ENCODE measurements at regions not wholly inside any gene's neighbourhood (a gene's known extent, or its start where the extent isn't known, plus 50 kb on each side); places are given as distances from the start of the nearest gene placed in this dataset.
A peak's percentile ranks its signal among the peaks of the same experiment; 100 is the strongest.

DNA sequence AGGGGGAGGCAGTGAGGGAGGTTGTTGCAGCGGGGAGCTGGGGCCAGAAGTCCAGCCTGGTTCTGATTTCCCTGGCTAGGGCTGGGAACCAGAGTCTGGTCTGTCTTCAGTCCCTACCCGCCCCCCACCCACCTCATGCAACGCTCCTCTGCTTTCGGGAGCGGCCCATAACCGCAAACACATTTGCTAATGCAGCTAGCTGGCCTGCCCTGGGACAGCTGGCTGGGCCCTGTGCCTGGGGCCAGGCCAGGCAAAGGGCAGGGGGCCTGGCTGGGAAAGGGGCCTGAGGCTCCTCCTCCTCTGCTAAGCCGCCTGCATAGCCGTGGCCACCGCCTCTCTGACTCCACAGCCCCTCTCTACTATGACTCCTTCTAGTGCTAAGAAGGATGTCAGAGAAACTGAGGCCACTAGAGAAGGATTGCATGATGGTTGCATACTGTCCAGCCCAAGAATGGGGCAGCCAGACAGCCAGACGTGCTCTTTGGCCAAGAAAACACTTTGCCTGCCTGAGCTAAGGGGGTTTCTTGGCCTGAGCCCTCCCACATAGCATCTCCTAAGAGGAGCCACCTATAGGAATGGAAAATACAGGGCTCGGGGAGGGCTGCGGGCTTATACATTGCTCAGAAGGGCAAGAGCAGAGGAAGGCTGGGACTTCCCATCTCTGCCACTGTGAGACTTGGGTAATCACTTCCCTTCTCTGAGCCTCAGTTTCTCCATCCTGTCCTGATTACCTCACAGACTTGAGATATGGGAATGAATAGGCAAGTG, 76.9 kb downstream of the PJA1 start:
- TF ChIP-seq SIN3A (IDR thresholded peaks at IDR 0.05; ENCODE audit: borderline replicate concordance, low read depth, low read length) (no peak), EP300 (IDR thresholded peaks at IDR 0.05; ENCODE audit: borderline replicate concordance in 1 of 2, low read depth in 1 of 2, low read length in 1 of 2) (peak in 1 of 2 experiments; percentile 28; a peak in 1 of 4 replicates), RAD21 (IDR thresholded peaks at IDR 0.05; ENCODE audit: low read length) (0 out of 2 replicates have a peak, but pooled peaks have one; percentile 3)
- peak; percentile 62 for DNase-seq
- Histone ChIP-seq H3F3A (replicated peaks; ENCODE audit: insufficient read depth) (no peaks in the 10 kb centered on the region), H4K20me1 (ENCODE audit: insufficient read depth) (no peaks in the 10 kb centered on the region), H2AFZ (ENCODE audit: low read depth) (no peak overlapping the region), H3K9me2 (no peaks in the 10 kb centered on the region), H3K9ac (no peak overlapping the region), H3K4me2 (no peak overlapping the region), H3K79me2 (ENCODE audit: insufficient read depth) (no peaks in the 10 kb centered on the region), H3K9me3 (no peaks in the 10 kb centered on the region), H3K4me3 (ENCODE audit: low read depth in 2 of 2, low read length in 1 of 2) (no peak overlapping the region), H3K27me3 (ENCODE audit: insufficient read depth) (peaks cover 24% of the 10 kb centered on the region; the same call in 1 of the 2 replicates), H3K27ac (ENCODE audit: low read depth in 2 of 2, low read length in 1 of 2) (peak overlapping the region in 1 of 2 experiments; percentile 44; a peak in 1 of 4 replicates), H3K4me1 (ENCODE audit: control insufficient read depth in 1 of 2, insufficient read depth in 2 of 2, low read depth in 1 of 2, low read length in 1 of 2) (peaks cover 0 to 23% of the 10 kb centered on the region in 2 experiments; a peak in 1 of 4 replicates), H3K36me3 (replicated peaks in 1 of 2; ENCODE audit: control insufficient read depth in 1 of 2, insufficient read depth in 2 of 2, low read length in 1 of 2) (no peaks in the 10 kb centered on the region)
- WGBS (ENCODE audit: low lambda C conversion rate), result 21% methylated on average over 5 of the region's 12 CpGs
- CTCF ChIA-PET, result interaction anchor here (0.6 to 2.5 kb wide), 5 partner anchors 11 to 261 kb away, joined by 3 to 11 read pairs (median 4); no protein-coding TSS in a partner anchor
- POLR2A ChIA-PET, result no interaction called here

- no peaks in the 10 kb centered on the region for H4K20me1 ChIP-seq (ENCODE audit: insufficient read depth)
- no peak for DNase-seq
- ChIA-PET POLR2A (no interaction called here), CTCF (interaction anchor here (0.7 to 5.0 kb wide), 7 partner anchors 8 to 258 kb away, joined by 3 to 36 read pairs (median 3); partner anchors contain the start of gene EFNB1)
- TF ChIP-seq SMC3 (IDR thresholded peaks at IDR 0.05; ENCODE audit: low read depth, low read length), result peak; percentile 6; the same call in 1 of the 2 replicates
- peak; percentile 49 for TF ChIP-seq RAD21 (IDR thresholded peaks at IDR 0.05; ENCODE audit: low read length)
- TF ChIP-seq, protein P1, sequence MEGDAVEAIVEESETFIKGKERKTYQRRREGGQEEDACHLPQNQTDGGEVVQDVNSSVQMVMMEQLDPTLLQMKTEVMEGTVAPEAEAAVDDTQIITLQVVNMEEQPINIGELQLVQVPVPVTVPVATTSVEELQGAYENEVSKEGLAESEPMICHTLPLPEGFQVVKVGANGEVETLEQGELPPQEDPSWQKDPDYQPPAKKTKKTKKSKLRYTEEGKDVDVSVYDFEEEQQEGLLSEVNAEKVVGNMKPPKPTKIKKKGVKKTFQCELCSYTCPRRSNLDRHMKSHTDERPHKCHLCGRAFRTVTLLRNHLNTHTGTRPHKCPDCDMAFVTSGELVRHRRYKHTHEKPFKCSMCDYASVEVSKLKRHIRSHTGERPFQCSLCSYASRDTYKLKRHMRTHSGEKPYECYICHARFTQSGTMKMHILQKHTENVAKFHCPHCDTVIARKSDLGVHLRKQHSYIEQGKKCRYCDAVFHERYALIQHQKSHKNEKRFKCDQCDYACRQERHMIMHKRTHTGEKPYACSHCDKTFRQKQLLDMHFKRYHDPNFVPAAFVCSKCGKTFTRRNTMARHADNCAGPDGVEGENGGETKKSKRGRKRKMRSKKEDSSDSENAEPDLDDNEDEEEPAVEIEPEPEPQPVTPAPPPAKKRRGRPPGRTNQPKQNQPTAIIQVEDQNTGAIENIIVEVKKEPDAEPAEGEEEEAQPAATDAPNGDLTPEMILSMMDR (IDR thresholded peaks at IDR 0.05), result no peak
- H3F3A ChIP-seq (replicated peaks; ENCODE audit: insufficient read depth), result no peaks in the 10 kb centered on the region
- no peak overlapping the region for H3K9ac ChIP-seq
- peaks cover 24% of the 10 kb centered on the region; the same call in 1 of the 2 replicates for H3K27me3 ChIP-seq (ENCODE audit: insufficient read depth)
- H2AFZ ChIP-seq (ENCODE audit: low read depth), result no peak overlapping the region
- H3K4me2 ChIP-seq, result no peak overlapping the region
- no peaks in the 10 kb centered on the region for H3K79me2 ChIP-seq (ENCODE audit: insufficient read depth)
- H3K4me1 ChIP-seq (ENCODE audit: control insufficient read depth in 1 of 2, insufficient read depth in 2 of 2, low read depth in 1 of 2, low read length in 1 of 2), result peaks cover 0 to 26% of the 10 kb centered on the region in 2 experiments; a peak in 1 of 4 replicates
- no peaks in the 10 kb centered on the region for H3K9me2 ChIP-seq
- WGBS (ENCODE audit: low lambda C conversion rate), result 21% methylated on average over 4 of the region's 4 CpGs
- H3K27ac ChIP-seq (ENCODE audit: low read depth in 2 of 2, low read length in 1 of 2), result no peak overlapping the region
- no peak overlapping the region for H3K4me3 ChIP-seq (ENCODE audit: low read depth in 2 of 2, low read length in 1 of 2)
- H3K9me3 ChIP-seq, result no peaks in the 10 kb centered on the region
- H3K36me3 ChIP-seq (replicated peaks in 1 of 2; ENCODE audit: control insufficient read depth in 1 of 2, insufficient read depth in 2 of 2, low read length in 1 of 2), result no peaks in the 10 kb centered on the region
Observed at GRCh38 chrX:69085826-69086225, 79.4 kb downstream of the PJA1 start.

DNA sequence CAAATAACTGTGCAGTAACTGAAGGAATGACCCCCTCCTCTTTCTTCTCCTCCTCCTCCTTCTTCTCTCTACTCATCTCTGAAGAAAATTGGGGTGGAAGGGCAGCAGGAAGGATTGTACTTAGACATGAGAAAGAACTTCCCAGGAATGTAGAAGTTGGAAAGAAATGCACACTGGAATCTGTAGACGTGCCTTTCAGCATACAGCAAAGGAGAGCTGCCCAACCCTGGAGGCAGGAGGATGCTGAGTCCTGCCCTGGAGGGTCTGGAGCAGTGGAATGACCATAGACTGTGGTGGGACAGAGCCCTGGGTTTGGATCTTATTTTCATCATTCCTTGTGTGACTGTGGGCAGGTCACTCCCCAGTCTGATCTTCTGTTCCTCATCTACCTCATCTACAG, 80.1 kb downstream of the PJA1 start:
- no peak overlapping the region for H3K4me2 ChIP-seq
- no peaks in the 10 kb centered on the region for H3K36me3 ChIP-seq (replicated peaks in 1 of 2; ENCODE audit: control insufficient read depth in 1 of 2, insufficient read depth in 2 of 2, low read length in 1 of 2)
- ChIA-PET POLR2A (no interaction called here), CTCF (interaction anchor here (0.5 to 5.0 kb wide), 7 partner anchors 9 to 486 kb away, joined by 3 to 36 read pairs (median 3); partner anchors contain the start of gene EFNB1)
- DNase-seq, result no peak
- 40% methylated on average over 1 of the region's 1 CpG for WGBS (ENCODE audit: low lambda C conversion rate)
- H3K79me2 ChIP-seq (ENCODE audit: insufficient read depth), result no peaks in the 10 kb centered on the region
- no peaks in the 10 kb centered on the region for H3K9me2 ChIP-seq
- H2AFZ ChIP-seq (ENCODE audit: low read depth), result no peak overlapping the region
- H3F3A ChIP-seq (replicated peaks; ENCODE audit: insufficient read depth), result no peaks in the 10 kb centered on the region
- H3K4me3 ChIP-seq (ENCODE audit: low read depth in 2 of 2, low read length in 1 of 2), result no peak overlapping the region
- no peaks in the 10 kb centered on the region for H4K20me1 ChIP-seq (ENCODE audit: insufficient read depth)
- H3K9ac ChIP-seq, result no peak overlapping the region
- peaks cover 18% of the 10 kb centered on the region; the same call in 1 of the 2 replicates for H3K27me3 ChIP-seq (ENCODE audit: insufficient read depth)
- H3K27ac ChIP-seq (ENCODE audit: low read depth in 2 of 2, low read length in 1 of 2), result no peak overlapping the region
- no peaks in the 10 kb centered on the region for H3K9me3 ChIP-seq
- peaks cover 0 to 26% of the 10 kb centered on the region in 2 experiments; a peak in 1 of 4 replicates for H3K4me1 ChIP-seq (ENCODE audit: control insufficient read depth in 1 of 2, insufficient read depth in 2 of 2, low read depth in 1 of 2, low read length in 1 of 2)
- no peak for TF ChIP-seq RCOR1 (IDR thresholded peaks at IDR 0.05; ENCODE audit: low read length)
- TF ChIP-seq RFX5 (IDR thresholded peaks at IDR 0.05; ENCODE audit: low read length), result no peak
- no peak for TF ChIP-seq TCF12 (IDR thresholded peaks at IDR 0.05)
- no peak for TF ChIP-seq RAD21 (IDR thresholded peaks at IDR 0.05; ENCODE audit: low read length)
- TF ChIP-seq, protein P1 (IDR thresholded peaks at IDR 0.05), result no peak
- TF ChIP-seq, protein P2, sequence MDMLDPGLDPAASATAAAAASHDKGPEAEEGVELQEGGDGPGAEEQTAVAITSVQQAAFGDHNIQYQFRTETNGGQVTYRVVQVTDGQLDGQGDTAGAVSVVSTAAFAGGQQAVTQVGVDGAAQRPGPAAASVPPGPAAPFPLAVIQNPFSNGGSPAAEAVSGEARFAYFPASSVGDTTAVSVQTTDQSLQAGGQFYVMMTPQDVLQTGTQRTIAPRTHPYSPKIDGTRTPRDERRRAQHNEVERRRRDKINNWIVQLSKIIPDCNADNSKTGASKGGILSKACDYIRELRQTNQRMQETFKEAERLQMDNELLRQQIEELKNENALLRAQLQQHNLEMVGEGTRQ (IDR thresholded peaks at IDR 0.05; ENCODE audit: borderline replicate concordance, low read depth, low read length), result no peak
- TF ChIP-seq, protein P3, sequence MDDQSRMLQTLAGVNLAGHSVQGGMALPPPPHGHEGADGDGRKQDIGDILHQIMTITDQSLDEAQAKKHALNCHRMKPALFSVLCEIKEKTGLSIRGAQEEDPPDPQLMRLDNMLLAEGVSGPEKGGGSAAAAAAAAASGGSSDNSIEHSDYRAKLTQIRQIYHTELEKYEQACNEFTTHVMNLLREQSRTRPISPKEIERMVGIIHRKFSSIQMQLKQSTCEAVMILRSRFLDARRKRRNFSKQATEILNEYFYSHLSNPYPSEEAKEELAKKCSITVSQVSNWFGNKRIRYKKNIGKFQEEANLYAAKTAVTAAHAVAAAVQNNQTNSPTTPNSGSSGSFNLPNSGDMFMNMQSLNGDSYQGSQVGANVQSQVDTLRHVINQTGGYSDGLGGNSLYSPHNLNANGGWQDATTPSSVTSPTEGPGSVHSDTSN (IDR thresholded peaks at IDR 0.05), result no peak
- no peak for TF ChIP-seq CHD2 (IDR thresholded peaks at IDR 0.05; ENCODE audit: low read length, partially characterized antibody)

Measured in SK-N-SH (cell line).